ENCODE measurements at regions not wholly inside any gene's neighbourhood (a gene's known extent, or its start where the extent isn't known, plus 50 kb on each side); places are given as distances from the start of the nearest gene placed in this dataset.

- H2AFZ ChIP-seq (ENCODE audit: low read depth, low read length, poor library complexity, severe bottlenecking): no peak overlapping the region
- ATAC-seq (no peak), DNase-seq (ENCODE audit: low read depth, low spot score) (no peak)
- H3K27ac ChIP-seq (ENCODE audit: low read depth, low read length): no peak overlapping the region
- no peaks in the 10 kb centered on the region for H3K9me2 ChIP-seq (ENCODE audit: insufficient read depth)
- no peaks in the 10 kb centered on the region for H3K27me3 ChIP-seq (ENCODE audit: insufficient read depth, low read length)
- ChIA-PET POLR2A (no interaction called here), RAD21 (ENCODE audit: low non-redundant PET in 1 of 2, low total read pairs in 2 of 2, uncharacterized antibody in 2 of 2, unreplicated experiment in 2 of 2) (no interaction called here), CTCF (no interaction called here)
- no peaks in the 10 kb centered on the region for H3K36me3 ChIP-seq (ENCODE audit: control insufficient read depth in 1 of 2, insufficient read depth in 2 of 2, low read length in 2 of 2)
- no TSS peak for BruUV-seq (replicated peaks)
- H4K20me1 ChIP-seq (ENCODE audit: insufficient read depth): no peaks in the 10 kb centered on the region
- H3K4me1 ChIP-seq (ENCODE audit: control insufficient read depth in 1 of 2, insufficient read depth in 2 of 2, low read length in 2 of 2): peaks cover 0 to 7% of the 10 kb centered on the region in 2 experiments; a peak in 1 of 4 replicates
- no peak overlapping the region for H3K4me2 ChIP-seq (ENCODE audit: low read length)
- H3K9me3 ChIP-seq (ENCODE audit: control insufficient read depth in 1 of 2, insufficient read depth in 1 of 2, low read depth in 1 of 2, low read length in 2 of 2): no peaks in the 10 kb centered on the region
- no peak for TF ChIP-seq CEBPB (IDR thresholded peaks at IDR 0.05; ENCODE audit: low read depth)
- no peak for TF ChIP-seq JUND (IDR thresholded peaks at IDR 0.05)
- no peak for TF ChIP-seq SRF (IDR thresholded peaks at IDR 0.05; ENCODE audit: low read depth)
- no peak for TF ChIP-seq ELF1 (IDR thresholded peaks at IDR 0.05; ENCODE audit: borderline replicate concordance, low read depth)
- no peak for TF ChIP-seq EZH2 (IDR thresholded peaks at IDR 0.05)
- no peak for TF ChIP-seq RAD21 (IDR thresholded peaks at IDR 0.05; ENCODE audit: low read depth)
- TF ChIP-seq EZH2phosphoT487 (IDR thresholded peaks at IDR 0.05; ENCODE audit: borderline replicate concordance): no peak
- TF ChIP-seq CBX3 (IDR thresholded peaks at IDR 0.05; ENCODE audit: low read depth): no peak
- no peak for TF ChIP-seq TCF7L2 (IDR thresholded peaks at IDR 0.05; ENCODE audit: borderline replicate concordance, extremely low read depth, insufficient read depth, insufficient read length)
- no peak for TF ChIP-seq MAX (IDR thresholded peaks at IDR 0.05)
- no peak for TF ChIP-seq CTCF (IDR thresholded peaks at IDR 0.05 in 2 of 3, conservative IDR thresholded peaks at IDR 0.05 in 1 of 3; ENCODE audit: borderline replicate concordance in 1 of 3, insufficient read depth in 1 of 3, low read depth in 2 of 3, low read length in 2 of 3)
- no peak for TF ChIP-seq EGR1 (IDR thresholded peaks at IDR 0.05; ENCODE audit: low read depth)
- no peak for TF ChIP-seq SIN3A (IDR thresholded peaks at IDR 0.05; ENCODE audit: low read depth)
- no peak for TF ChIP-seq REST (IDR thresholded peaks at IDR 0.05; ENCODE audit: low read depth)
- no peak for TF ChIP-seq ZNF274 (IDR thresholded peaks at IDR 0.05; ENCODE audit: low read depth, low read length)
- no peak for TF ChIP-seq POLR2AphosphoS5 (IDR thresholded peaks at IDR 0.05; ENCODE audit: low read depth, low read length)
- no peak for TF ChIP-seq YY1 (IDR thresholded peaks at IDR 0.05; ENCODE audit: extremely low read depth, insufficient replicate concordance, low read depth, low read length)
- TF ChIP-seq ZFX (IDR thresholded peaks at IDR 0.05): no peak
- no peak for TF ChIP-seq SP1 (IDR thresholded peaks at IDR 0.05; ENCODE audit: low read depth)
- TF ChIP-seq, protein P1, sequence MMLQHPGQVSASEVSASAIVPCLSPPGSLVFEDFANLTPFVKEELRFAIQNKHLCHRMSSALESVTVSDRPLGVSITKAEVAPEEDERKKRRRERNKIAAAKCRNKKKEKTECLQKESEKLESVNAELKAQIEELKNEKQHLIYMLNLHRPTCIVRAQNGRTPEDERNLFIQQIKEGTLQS (IDR thresholded peaks at IDR 0.05): no peak
- H3K4me3 ChIP-seq (replicated peaks in 1 of 2; ENCODE audit: low read depth in 1 of 2, low read length in 2 of 2): no peak overlapping the region
- H3K79me2 ChIP-seq (ENCODE audit: insufficient read depth, low read length): no peaks in the 10 kb centered on the region
- intact Hi-C loops (cut with micrococcal nuclease): no loop called here
- no peak overlapping the region for H3K9ac ChIP-seq (ENCODE audit: low read length)
Measured at GRCh38 chr1:198014355-198014754, 97.2 kb downstream of the LHX9 start.
